ENCODE measurements at regions not wholly inside any gene's neighbourhood (a gene's known extent, or its start where the extent isn't known, plus 50 kb on each side); places are given as distances from the start of the nearest gene placed in this dataset.

GRCh38 chr16:8398548-8398947, 191.8 kb downstream of the TMEM114 start:
- no peak overlapping the region for H3K4me3 Mint-ChIP-seq
- CTCF ChIA-PET, result no interaction called here
- Histone ChIP-seq H3K4me2 (replicated peaks; ENCODE audit: low read depth, low read length, poor library complexity, severe bottlenecking) (no peak overlapping the region), H3K27me3 (replicated peaks in 1 of 4; ENCODE audit: control extremely low read depth in 1 of 4, control insufficient read depth in 3 of 4, insufficient read depth in 4 of 4, low read length in 3 of 4) (no peaks in the 10 kb centered on the region), H4K20me1 (ENCODE audit: control insufficient read depth, insufficient read depth, low read length, poor library complexity, severe bottlenecking) (no peaks in the 10 kb centered on the region), H2AFZ (ENCODE audit: insufficient read depth, low read depth, low read length, poor library complexity, severe bottlenecking) (no peak overlapping the region), H3K36me3 (replicated peaks in 1 of 2; ENCODE audit: control extremely low read depth in 1 of 2, control insufficient read depth in 1 of 2, extremely low read depth in 1 of 2, insufficient read depth in 2 of 2, low read length in 1 of 2) (no peaks in the 10 kb centered on the region), H3K27ac (ENCODE audit: low read length in 2 of 2) (no peak overlapping the region), H3K9ac (ENCODE audit: low read length) (no peak overlapping the region), H3K79me2 (ENCODE audit: control insufficient read depth, insufficient read depth, low read length) (no peaks in the 10 kb centered on the region), H3K4me3 (ENCODE audit: control extremely low read depth in 1 of 5, extremely low read depth in 1 of 5, insufficient read depth in 1 of 5, low read depth in 2 of 5, low read length in 4 of 5) (no peak overlapping the region), H3K4me1 (ENCODE audit: control insufficient read depth in 2 of 2, insufficient read depth in 2 of 2, low read length in 2 of 2) (no peaks in the 10 kb centered on the region), H3K9me3 (ENCODE audit: control extremely low read depth in 1 of 3, control insufficient read depth in 2 of 3, insufficient read depth in 1 of 3, low read length in 2 of 3) (no peaks in the 10 kb centered on the region)
- whole genome bisulfite sequencing (ENCODE audit: insufficient coverage), result 40% methylated on average over 1 of the region's 2 CpGs
- POLR2A ChIA-PET, result no interaction called here
- no peak for TF ChIP-seq CTCF (IDR thresholded peaks at IDR 0.05)
- no peak for TF ChIP-seq EZH2 (IDR thresholded peaks at IDR 0.05; ENCODE audit: borderline replicate concordance, insufficient read depth, low read depth, low read length, poor library complexity, severe bottlenecking)
- H3K9me3 Mint-ChIP-seq (ENCODE audit: insufficient read depth), result no peaks in the 10 kb centered on the region
- H3K27ac Mint-ChIP-seq, result no peak overlapping the region
- DNase-seq (no peak), ATAC-seq (ENCODE audit: low read depth) (no peak)
- H3K4me1 Mint-ChIP-seq, result no peaks in the 10 kb centered on the region
- intact Hi-C loops (cut with micrococcal nuclease), result no loop called here
- no peaks in the 10 kb centered on the region for H3K27me3 Mint-ChIP-seq

- WGBS (ENCODE audit: insufficient coverage), result 52% methylated on average over 2 of the region's 5 CpGs
- ATAC-seq (ENCODE audit: low read depth) (no peak), DNase-seq (no peak)
- Histone ChIP-seq H4K20me1 (ENCODE audit: control insufficient read depth, insufficient read depth, low read length, poor library complexity, severe bottlenecking) (no peaks in the 10 kb centered on the region), H3K4me3 (ENCODE audit: control extremely low read depth in 1 of 5, extremely low read depth in 1 of 5, insufficient read depth in 1 of 5, low read depth in 2 of 5, low read length in 4 of 5) (no peak overlapping the region), H3K4me1 (ENCODE audit: control insufficient read depth in 2 of 2, insufficient read depth in 2 of 2, low read length in 2 of 2) (no peaks in the 10 kb centered on the region), H3K9ac (ENCODE audit: low read length) (no peak overlapping the region), H3K36me3 (replicated peaks in 1 of 2; ENCODE audit: control extremely low read depth in 1 of 2, control insufficient read depth in 1 of 2, extremely low read depth in 1 of 2, insufficient read depth in 2 of 2, low read length in 1 of 2) (no peaks in the 10 kb centered on the region), H3K79me2 (ENCODE audit: control insufficient read depth, insufficient read depth, low read length) (no peaks in the 10 kb centered on the region), H3K27ac (ENCODE audit: low read length in 2 of 2) (no peak overlapping the region), H3K9me3 (ENCODE audit: control extremely low read depth in 1 of 3, control insufficient read depth in 2 of 3, insufficient read depth in 1 of 3, low read length in 2 of 3) (no peaks in the 10 kb centered on the region), H3K27me3 (replicated peaks in 1 of 4; ENCODE audit: control extremely low read depth in 1 of 4, control insufficient read depth in 3 of 4, insufficient read depth in 4 of 4, low read length in 3 of 4) (no peaks in the 10 kb centered on the region), H2AFZ (ENCODE audit: insufficient read depth, low read depth, low read length, poor library complexity, severe bottlenecking) (no peak overlapping the region), H3K4me2 (replicated peaks; ENCODE audit: low read depth, low read length, poor library complexity, severe bottlenecking) (no peak overlapping the region)
- Mint-ChIP-seq H3K4me1 (no peaks in the 10 kb centered on the region), H3K4me3 (no peak overlapping the region), H3K27me3 (no peaks in the 10 kb centered on the region), H3K27ac (no peak overlapping the region), H3K9me3 (ENCODE audit: insufficient read depth) (peaks cover 2% of the 10 kb centered on the region)
- intact Hi-C loops (cut with micrococcal nuclease), result no loop called here
- ChIA-PET CTCF (no interaction called here), POLR2A (no interaction called here)
- TF ChIP-seq CTCF (IDR thresholded peaks at IDR 0.05) (no peak), EZH2 (IDR thresholded peaks at IDR 0.05; ENCODE audit: borderline replicate concordance, insufficient read depth, low read depth, low read length, poor library complexity, severe bottlenecking) (no peak)
Observed at GRCh38 chr16:8397223-8397622, 193.1 kb downstream of the TMEM114 start.
